ENCODE measurements at regions not wholly inside any gene's neighbourhood (a gene's known extent, or its start where the extent isn't known, plus 50 kb on each side); places are given as distances from the start of the nearest gene placed in this dataset.

DNA sequence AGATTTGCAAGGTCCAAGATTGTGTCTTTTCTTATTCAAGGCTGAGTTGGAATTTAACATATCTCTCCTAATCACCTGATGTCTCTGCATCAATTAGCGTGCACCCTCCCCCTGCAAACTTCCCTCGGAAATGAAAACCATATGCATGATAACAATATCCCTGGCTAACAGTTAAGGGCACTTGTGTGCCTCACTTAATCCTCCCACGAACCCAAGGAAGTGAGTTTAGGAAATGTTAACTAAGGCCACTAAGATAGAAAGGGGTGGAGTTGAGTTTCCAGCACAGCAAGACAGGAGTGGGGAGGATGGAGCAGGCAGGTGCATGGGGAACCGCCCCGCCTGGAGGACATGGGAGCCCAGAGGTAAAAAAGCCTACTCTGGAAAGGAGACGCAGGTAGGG, 52.4 kb upstream of the PTMA start:
- ATAC-seq, result no peak
- Histone ChIP-seq H3K36me3 (no peaks in the 10 kb centered on the region), H3K4me3 (no peak overlapping the region), H3K27ac (no peak overlapping the region), H3K9me3 (no peaks in the 10 kb centered on the region), H3K27me3 (no peaks in the 10 kb centered on the region), H3K4me1 (peaks cover 0 to 3% (median 0%) of the 10 kb centered on the region in 4 donors)
- intact Hi-C loops (cut with DNase I), result no loop called here
- 77% methylated on average over 5 of the region's 6 CpGs for WGBS (ENCODE audit: insufficient coverage, low coverage, low lambda C conversion rate, missing lambda C conversion rate)
- TF ChIP-seq POLR2A (IDR thresholded peaks at IDR 0.05), result no peak
- no peak for TF ChIP-seq CTCF (IDR thresholded peaks at IDR 0.05)
- no peak for DNase-seq

Small RNAs in the stretch of these regions (small RNA-seq; reads per million reads assigned to genes)
- gene RN7SL499P, result 0 reads per million in 2 experiments
